ENCODE measurements at regions not wholly inside any gene's neighbourhood (a gene's known extent, or its start where the extent isn't known, plus 50 kb on each side); places are given as distances from the start of the nearest gene placed in this dataset.
A peak's percentile ranks its signal among the peaks of the same experiment; 100 is the strongest.

GRCh38 chr4:41318839-41319530, 62.3 kb downstream of the UCHL1 start:
- DNase-seq (ENCODE audit: low read depth): no peak

- no peak for DNase-seq (ENCODE audit: low read depth)
These were observed 62.8 kb downstream of the UCHL1 start for GRCh38 chr4:41319553-41319952.

GRCh38 chr4:41320278-41320677, 63.5 kb downstream of the UCHL1 start:
- no peak for DNase-seq (ENCODE audit: low read depth)

GRCh38 chr4:41320786-41321185, 64.1 kb downstream of the UCHL1 start:
- no peak for DNase-seq (ENCODE audit: low read depth)

GRCh38 chr4:41321216-41321945, 64.7 kb downstream of the UCHL1 start:
- DNase-seq (ENCODE audit: low read depth): no peak

- no peak for DNase-seq (ENCODE audit: low read depth)
These were observed 65.9 kb downstream of the UCHL1 start for GRCh38 chr4:41322617-41323016.

- DNase-seq (ENCODE audit: low read depth): no peak
These were observed 66.5 kb downstream of the UCHL1 start for GRCh38 chr4:41323179-41323578.

GRCh38 chr4:41323706-41324105, 67.0 kb downstream of the UCHL1 start:
- no peak for DNase-seq (ENCODE audit: low read depth)

- no peak for DNase-seq (ENCODE audit: low read depth)
These were observed 68.1 kb downstream of the UCHL1 start for GRCh38 chr4:41324861-41325260.

GRCh38 chr4:41325901-41326300, 69.2 kb downstream of the UCHL1 start:
- no peak for DNase-seq (ENCODE audit: low read depth)

- no peak for DNase-seq (ENCODE audit: low read depth)
These were observed 70.0 kb downstream of the UCHL1 start for GRCh38 chr4:41326776-41327175.

- DNase-seq (ENCODE audit: low read depth): no peak
These were observed 71.0 kb downstream of the UCHL1 start for GRCh38 chr4:41327770-41328169.

GRCh38 chr4:41329361-41329760, 72.6 kb downstream of the UCHL1 start:
- DNase-seq (ENCODE audit: low read depth): no peak

GRCh38 chr4:41331224-41331623, 74.5 kb downstream of the UCHL1 start:
- no peak for DNase-seq (ENCODE audit: low read depth)

GRCh38 chr4:41332510-41333054, 75.9 kb downstream of the UCHL1 start:
- DNase-seq (ENCODE audit: low read depth): no peak

- no peak for DNase-seq (ENCODE audit: low read depth)
These were observed 77.5 kb downstream of the UCHL1 start for GRCh38 chr4:41334182-41334581.

- DNase-seq (ENCODE audit: low read depth): peak; percentile 42
These were observed 83.4 kb downstream of the UCHL1 start for GRCh38 chr4:41339812-41340809.

GRCh38 chr4:41346306-41347061, 89.8 kb downstream of the UCHL1 start:
- no peak for DNase-seq (ENCODE audit: low read depth)

- DNase-seq (ENCODE audit: low read depth): peak; percentile 12
These were observed 92.3 kb downstream of the UCHL1 start for GRCh38 chr4:41349021-41349420.

GRCh38 chr4:41358647-41359421, 102.1 kb downstream of the UCHL1 start:
- no peak for DNase-seq (ENCODE audit: low read depth)

All from myocyte (in vitro differentiated cells).